ENCODE measurements at regions not wholly inside any gene's neighbourhood (a gene's known extent, or its start where the extent isn't known, plus 50 kb on each side); places are given as distances from the start of the nearest gene placed in this dataset.

DNA sequence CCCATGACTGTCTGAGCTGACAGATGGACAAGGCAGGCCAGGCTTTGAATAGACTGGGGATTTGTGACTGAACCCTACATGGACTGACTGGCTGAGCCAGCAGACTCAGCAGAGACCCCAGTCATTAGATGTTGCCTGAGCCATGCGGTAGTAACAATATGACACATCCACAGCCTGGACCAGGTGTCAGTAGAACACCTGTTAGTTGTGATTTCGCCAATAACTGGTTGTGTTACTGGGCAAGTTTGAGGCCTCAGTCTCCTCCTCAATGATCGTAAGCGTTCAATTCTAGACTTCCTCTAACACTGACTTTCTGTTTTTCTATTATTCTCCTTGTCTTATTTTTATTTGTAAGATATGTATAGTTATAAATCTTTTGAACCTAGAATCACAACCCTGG, 311.9 kb upstream of the MAP3K7 start:
- H3K4me3 ChIP-seq (replicated peaks in 1 of 3; ENCODE audit: low read depth in 2 of 3, low read length in 3 of 3), result no peak overlapping the region
- H3K4me2 ChIP-seq (replicated peaks; ENCODE audit: extremely low read depth, low read length, poor library complexity, severe bottlenecking), result no peak overlapping the region
- no peaks in the 10 kb centered on the region for H4K20me1 ChIP-seq (ENCODE audit: insufficient read depth, low read length)
- no peaks in the 10 kb centered on the region for H3K36me3 Mint-ChIP-seq
- no peaks in the 10 kb centered on the region for H3K9me3 Mint-ChIP-seq
- H3K4me3 Mint-ChIP-seq, result no peak overlapping the region
- no peak overlapping the region for H3K9ac ChIP-seq (ENCODE audit: insufficient read depth, low read length, poor library complexity, severe bottlenecking)
- no peak for TF ChIP-seq CTCF (IDR thresholded peaks at IDR 0.05)
- H3K4me1 ChIP-seq (ENCODE audit: control insufficient read depth in 1 of 2, insufficient read depth in 2 of 2, low read length in 2 of 2), result no peaks in the 10 kb centered on the region
- H3K9me3 ChIP-seq (replicated peaks in 1 of 2; ENCODE audit: control insufficient read depth in 1 of 2, insufficient read depth in 1 of 2, low read length in 2 of 2), result no peaks in the 10 kb centered on the region
- intact Hi-C loops (cut with micrococcal nuclease), result no loop called here
- H3K27ac ChIP-seq (ENCODE audit: low read depth in 1 of 2, low read length in 2 of 2), result no peak overlapping the region
- no peaks in the 10 kb centered on the region for H3K36me3 ChIP-seq (replicated peaks in 1 of 2; ENCODE audit: control insufficient read depth in 1 of 2, insufficient read depth in 2 of 2, low read length in 2 of 2)
- 85% methylated on average over 2 of the region's 4 CpGs for WGBS (ENCODE audit: insufficient coverage)
- no peak overlapping the region for H3K27ac Mint-ChIP-seq
- H3K27me3 Mint-ChIP-seq (ENCODE audit: low read depth in 3 of 3), result peaks cover 0 to 3% (median 0%) of the 10 kb centered on the region in 3 donors
- no peaks in the 10 kb centered on the region for H3K79me2 ChIP-seq (ENCODE audit: insufficient read depth, low read length)
- no peaks in the 10 kb centered on the region for H3K27me3 ChIP-seq (ENCODE audit: control insufficient read depth in 2 of 2, insufficient read depth in 2 of 2, low read length in 2 of 2)
- H3K4me1 Mint-ChIP-seq, result no peaks in the 10 kb centered on the region
- no peak overlapping the region for H2AFZ ChIP-seq (ENCODE audit: insufficient read depth, low read depth, low read length, poor library complexity, severe bottlenecking)
- DNase-seq, result no peak

- H3K27ac Mint-ChIP-seq, result no peak overlapping the region
- Histone ChIP-seq H3K27ac (ENCODE audit: low read depth in 1 of 2, low read length in 2 of 2) (no peak overlapping the region), H3K27me3 (ENCODE audit: control insufficient read depth in 2 of 2, insufficient read depth in 2 of 2, low read length in 2 of 2) (no peaks in the 10 kb centered on the region), H2AFZ (ENCODE audit: insufficient read depth, low read depth, low read length, poor library complexity, severe bottlenecking) (no peak overlapping the region), H3K4me1 (ENCODE audit: control insufficient read depth in 1 of 2, insufficient read depth in 2 of 2, low read length in 2 of 2) (no peaks in the 10 kb centered on the region), H3K9me3 (replicated peaks in 1 of 2; ENCODE audit: control insufficient read depth in 1 of 2, insufficient read depth in 1 of 2, low read length in 2 of 2) (no peaks in the 10 kb centered on the region), H3K4me2 (replicated peaks; ENCODE audit: extremely low read depth, low read length, poor library complexity, severe bottlenecking) (no peak overlapping the region), H3K9ac (ENCODE audit: insufficient read depth, low read length, poor library complexity, severe bottlenecking) (no peak overlapping the region), H3K79me2 (ENCODE audit: insufficient read depth, low read length) (no peaks in the 10 kb centered on the region), H3K4me3 (replicated peaks in 1 of 3; ENCODE audit: low read depth in 2 of 3, low read length in 3 of 3) (no peak overlapping the region), H3K36me3 (replicated peaks in 1 of 2; ENCODE audit: control insufficient read depth in 1 of 2, insufficient read depth in 2 of 2, low read length in 2 of 2) (no peaks in the 10 kb centered on the region), H4K20me1 (ENCODE audit: insufficient read depth, low read length) (no peaks in the 10 kb centered on the region)
- H3K27me3 Mint-ChIP-seq (ENCODE audit: low read depth in 3 of 3), result peaks cover 0 to 3% (median 0%) of the 10 kb centered on the region in 3 donors
- no CpG with 5 or more reads among the region's 3 CpGs for WGBS (ENCODE audit: insufficient coverage)
- H3K9me3 Mint-ChIP-seq, result no peaks in the 10 kb centered on the region
- no peak for TF ChIP-seq CTCF (IDR thresholded peaks at IDR 0.05)
- no peak for DNase-seq
- no peak overlapping the region for H3K4me3 Mint-ChIP-seq
- intact Hi-C loops (cut with micrococcal nuclease), result no loop called here
- no peaks in the 10 kb centered on the region for H3K36me3 Mint-ChIP-seq
- no peaks in the 10 kb centered on the region for H3K4me1 Mint-ChIP-seq
Measured at GRCh38 chr6:90896075-90896547, 309.2 kb upstream of the MAP3K7 start.
